HL-60 (cell line): ENCODE measurements at regions not wholly inside any gene's neighbourhood (a gene's known extent, or its start where the extent isn't known, plus 50 kb on each side); places are given as distances from the start of the nearest gene placed in this dataset.

ENCODE experiments used
- DNase-seq, 2 experiments: peaks; one replicate each; pipeline ENCODE4 v3.0.0-alpha.2; 2010 to 2020; ENCODE audit warnings: low read depth in 1 of 2, low spot score in 1 of 2
- H3K27ac ChIP-seq: fragments of 250-450 bp; sonication (Bioruptor Pico); replicated peaks from 2 replicates; pipeline ENCODE4 v1.5.1; 2020; ENCODE audit warnings: mild to moderate bottlenecking, moderate library complexity
- H3K27me3 ChIP-seq: fragments of 250-450 bp; sonication (Bioruptor Pico); 2 replicates; pipeline ENCODE4 v1.5.1; 2021; ENCODE audit warnings: mild to moderate bottlenecking, moderate library complexity; ENCODE audit not compliant: insufficient read depth, poor library complexity, severe bottlenecking
- H3K4me3 ChIP-seq: replicated peaks from 2 replicates; pipeline ENCODE4 v1.5.1; 2011; ENCODE audit warnings: mild to moderate bottlenecking, control low read depth, low read length; ENCODE audit not compliant: insufficient read depth
- CTCF ChIP-seq: IDR thresholded peaks from one replicate; pipeline ENCODE4 v1.5.1; 2011; ENCODE audit warnings: low read length, control low read depth, inconsistent platforms; ENCODE audit not compliant: insufficient read depth
- GABPA ChIP-seq: IDR thresholded peaks from 2 replicates; pipeline ENCODE4 v1.6.1; 2012; ENCODE audit warnings: low read depth
- POLR2AphosphoS5 ChIP-seq: IDR thresholded peaks from 2 replicates; pipeline ENCODE4 v1.6.1; 2012; ENCODE audit warnings: low read depth
- REST ChIP-seq: IDR thresholded peaks from 2 replicates; pipeline ENCODE4 v1.6.1; 2012; ENCODE audit warnings: low read depth; ENCODE audit not compliant: insufficient replicate concordance
- SPI1 ChIP-seq: IDR thresholded peaks from 2 replicates; pipeline ENCODE4 v1.6.1; 2012; ENCODE audit warnings: low read depth, mild to moderate bottlenecking, borderline replicate concordance

GRCh38 chr2:12033494-12033893, 287.1 kb downstream of the LPIN1 start:
- Histone ChIP-seq H3K4me3 (no peak overlapping the region), H3K27me3 (no peaks in the 10 kb centered on the region), H3K27ac (no peak overlapping the region)
- TF ChIP-seq CTCF (no peak), REST (no peak), POLR2AphosphoS5 (no peak), GABPA (no peak), SPI1 (no peak)
- DNase-seq = no peak

GRCh38 chr2:12034382-12034781, 287.9 kb downstream of the LPIN1 start:
- Histone ChIP-seq H3K4me3 (no peak overlapping the region), H3K27me3 (no peaks in the 10 kb centered on the region), H3K27ac (no peak overlapping the region)
- no peak for DNase-seq
- no peak for TF ChIP-seq CTCF
- no peak for TF ChIP-seq GABPA
- no peak for TF ChIP-seq SPI1
- no peak for TF ChIP-seq POLR2AphosphoS5
- TF ChIP-seq REST = no peak

- no peak overlapping the region for H3K27ac ChIP-seq
- no peak overlapping the region for H3K4me3 ChIP-seq
- H3K27me3 ChIP-seq = no peaks in the 10 kb centered on the region
- DNase-seq = no peak
- no peak for TF ChIP-seq SPI1
- no peak for TF ChIP-seq CTCF
- no peak for TF ChIP-seq REST
- no peak for TF ChIP-seq POLR2AphosphoS5
- TF ChIP-seq GABPA = no peak
Observed at GRCh38 chr2:12035029-12035720, 288.7 kb downstream of the LPIN1 start.
